ENCODE measurements at regions not wholly inside any gene's neighbourhood (a gene's known extent, or its start where the extent isn't known, plus 50 kb on each side); places are given as distances from the start of the nearest gene placed in this dataset.

DNA sequence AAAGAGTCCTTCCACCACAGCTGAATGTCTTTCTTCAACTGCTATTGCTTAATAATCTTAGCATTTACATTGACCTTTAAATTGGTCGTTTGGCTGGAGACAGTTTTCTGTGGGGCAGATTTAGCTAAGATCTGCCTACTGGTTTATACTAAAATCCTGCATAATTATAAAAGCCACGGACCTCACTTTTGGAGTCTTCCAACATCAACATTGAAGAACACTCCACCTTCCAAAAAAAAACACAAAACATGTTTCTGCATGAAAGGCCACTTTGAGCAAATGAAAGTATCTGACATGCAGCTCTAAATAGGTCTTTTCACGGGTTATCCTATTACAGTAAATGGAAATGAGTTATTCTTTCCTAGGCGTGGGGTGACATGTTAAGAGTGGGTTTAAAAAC is 57.0 kb upstream of the KRR1 start:
- TF ChIP-seq GATA2 (IDR thresholded peaks at IDR 0.05; ENCODE audit: low read depth, low read length) (no peak), GATA3 (IDR thresholded peaks at IDR 0.05; ENCODE audit: low read depth, low read length) (no peak)

DNA sequence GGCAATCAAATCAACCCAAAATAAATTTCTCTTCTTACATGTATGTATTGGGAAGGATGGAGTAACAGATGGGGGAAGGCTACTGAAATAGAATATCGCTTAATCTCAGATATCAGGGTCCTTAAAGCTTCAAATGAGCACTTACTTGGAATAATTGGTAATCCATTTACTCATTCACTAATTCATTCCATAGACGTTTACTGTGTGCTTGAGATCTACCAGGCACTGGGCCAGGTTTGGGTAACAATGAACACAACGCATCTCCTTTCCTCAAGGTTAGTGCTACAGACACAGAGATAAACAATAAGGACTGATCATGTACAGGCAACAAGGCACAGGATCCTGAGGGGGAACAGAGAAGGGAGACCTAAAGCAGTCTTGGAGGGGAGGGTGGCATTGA is 54.4 kb upstream of the KRR1 start:
- TF ChIP-seq GATA3 (IDR thresholded peaks at IDR 0.05; ENCODE audit: low read depth, low read length) (no peak), GATA2 (IDR thresholded peaks at IDR 0.05; ENCODE audit: low read depth, low read length) (no peak)

- TF ChIP-seq GATA2 (IDR thresholded peaks at IDR 0.05; ENCODE audit: low read depth, low read length) (no peak), GATA3 (IDR thresholded peaks at IDR 0.05; ENCODE audit: low read depth, low read length) (no peak)
Measured at GRCh38 chr12:75564852-75565251, 53.4 kb upstream of the KRR1 start.

DNA sequence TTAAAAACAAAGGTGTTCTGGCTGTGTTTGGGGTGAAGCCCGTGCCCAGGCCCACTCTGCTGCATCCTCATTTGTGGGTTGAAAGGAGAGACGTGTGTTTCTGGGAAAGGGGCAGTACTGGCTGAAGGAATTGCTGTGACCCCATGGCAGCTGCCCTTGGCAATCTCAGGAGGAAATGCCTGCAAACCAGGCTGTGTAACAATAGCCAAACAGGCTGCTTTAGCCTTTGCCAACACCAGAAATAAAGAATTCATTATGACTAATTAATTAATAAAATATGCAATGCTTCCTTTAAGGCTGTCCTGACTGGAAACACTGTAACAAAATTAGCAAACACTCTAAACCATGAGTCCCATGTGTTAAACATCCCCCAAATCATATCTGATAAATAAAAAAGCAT is 53.0 kb upstream of the KRR1 start:
- TF ChIP-seq GATA3 (IDR thresholded peaks at IDR 0.05; ENCODE audit: low read depth, low read length) (no peak), GATA2 (IDR thresholded peaks at IDR 0.05; ENCODE audit: low read depth, low read length) (no peak)

DNA sequence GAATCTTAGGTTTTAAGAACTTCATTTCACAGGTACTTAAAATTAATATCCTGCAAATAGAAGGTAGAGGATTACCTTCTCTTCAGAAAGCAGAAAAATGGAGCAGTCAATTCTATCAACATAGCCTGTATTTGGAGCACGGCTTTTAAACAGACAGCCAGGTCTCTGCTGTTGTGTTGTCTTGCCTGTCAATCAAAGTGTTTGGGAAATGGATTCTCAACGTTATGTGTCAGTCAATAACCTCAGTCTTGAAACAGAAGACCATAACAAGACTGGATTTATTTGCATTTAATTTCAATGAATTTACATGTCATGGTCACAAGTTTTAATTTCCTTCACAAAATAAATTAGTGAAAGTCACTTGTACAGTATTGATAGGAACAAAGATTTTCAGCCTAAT is 51.9 kb upstream of the KRR1 start:
- TF ChIP-seq GATA3 (IDR thresholded peaks at IDR 0.05; ENCODE audit: low read depth, low read length) (no peak), GATA2 (IDR thresholded peaks at IDR 0.05; ENCODE audit: low read depth, low read length) (no peak)

- TF ChIP-seq GATA3 (IDR thresholded peaks at IDR 0.05; ENCODE audit: low read depth, low read length) (no peak), GATA2 (IDR thresholded peaks at IDR 0.05; ENCODE audit: low read depth, low read length) (no peak)
Measured at GRCh38 chr12:75561921-75562320, 50.5 kb upstream of the KRR1 start.

Measured in SH-SY5Y (cell line).